Mesothelial cell of epicardium (in vitro differentiated cells): ENCODE measurements at regions not wholly inside any gene's neighbourhood (a gene's known extent, or its start where the extent isn't known, plus 50 kb on each side); places are given as distances from the start of the nearest gene placed in this dataset.

Experiments
- DNase-seq, 2 experiments: peaks; one replicate each; pipeline ENCODE4 v3.0.0; 2021; ENCODE audit warnings: low spot score in 2 of 2; ENCODE audit not compliant: unreplicated experiment in 2 of 2
- H3K27ac Mint-ChIP-seq: 2 replicates; pipeline ENCODE4 v1.8.0; 2021; ENCODE audit warnings: mixed read lengths
- H3K27me3 Mint-ChIP-seq: 2 replicates; pipeline ENCODE4 v1.8.0; 2021; ENCODE audit warnings: low read depth, mixed read lengths
- H3K36me3 Mint-ChIP-seq: 2 replicates; pipeline ENCODE4 v1.8.0; 2021; ENCODE audit warnings: mixed read lengths
- H3K4me1 Mint-ChIP-seq: 2 replicates; pipeline ENCODE4 v1.8.0; 2021; ENCODE audit warnings: mixed read lengths
- H3K4me3 Mint-ChIP-seq: 2 replicates; pipeline ENCODE4 v1.8.0; 2021; ENCODE audit warnings: mild to moderate bottlenecking, moderate library complexity, mixed read lengths
- H3K9me3 Mint-ChIP-seq: 2 replicates; pipeline ENCODE4 v1.8.0; 2021; ENCODE audit warnings: mixed read lengths
- CTCF ChIP-seq: fragments of 200-600 bp; sonication (generic); IDR thresholded peaks from one replicate; pipeline ENCODE4 v1.5.0; 2021; ENCODE audit warnings: antibody characterized with exemption; ENCODE audit not compliant: unreplicated experiment

- Mint-ChIP-seq H3K4me3 (no peak overlapping the region), H3K27ac (no peak overlapping the region), H3K4me1 (peaks cover 2% of the 10 kb centered on the region), H3K27me3 (no peaks in the 10 kb centered on the region), H3K36me3 (peaks cover 6% of the 10 kb centered on the region), H3K9me3 (peaks cover 13% of the 10 kb centered on the region)
- no peak for TF ChIP-seq CTCF
- no peak for DNase-seq
These were observed 2596.4 kb downstream of the PCDH7 start for GRCh38 chr4:33316578-33316977.

- TF ChIP-seq CTCF: no peak
- Mint-ChIP-seq H3K27me3 (no peaks in the 10 kb centered on the region), H3K4me1 (no peaks in the 10 kb centered on the region), H3K9me3 (peaks cover 32% of the 10 kb centered on the region), H3K27ac (no peak overlapping the region), H3K36me3 (no peaks in the 10 kb centered on the region), H3K4me3 (no peak overlapping the region)
- no peak for DNase-seq
These were observed 2603.2 kb downstream of the PCDH7 start for GRCh38 chr4:33323393-33323792.

DNA sequence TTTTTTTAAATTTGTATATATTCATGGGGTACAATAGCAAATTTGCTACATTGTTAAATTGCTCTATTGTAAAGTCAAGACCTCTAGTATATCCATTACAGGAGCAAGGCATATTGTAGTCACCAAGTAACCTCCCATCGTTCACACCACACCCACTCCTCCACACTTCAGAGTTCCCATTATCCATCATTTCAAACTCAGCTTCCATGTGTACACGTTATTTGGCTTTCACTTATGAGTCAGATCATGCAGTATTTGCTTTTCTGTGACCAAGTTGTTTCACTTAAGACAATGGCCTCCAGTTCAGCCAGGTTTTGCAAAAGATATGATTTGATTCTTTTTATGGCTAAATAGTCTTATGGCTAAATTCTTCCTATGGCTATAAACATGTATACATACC, 2614.2 kb downstream of the PCDH7 start:
- Mint-ChIP-seq H3K9me3 (peaks cover 76% of the 10 kb centered on the region), H3K27ac (no peak overlapping the region), H3K36me3 (peaks cover 19% of the 10 kb centered on the region), H3K4me3 (no peak overlapping the region), H3K27me3 (no peaks in the 10 kb centered on the region), H3K4me1 (no peaks in the 10 kb centered on the region)
- TF ChIP-seq CTCF: no peak
- no peak for DNase-seq

- H3K4me1 Mint-ChIP-seq: no peaks in the 10 kb centered on the region
- H3K4me3 Mint-ChIP-seq: no peak overlapping the region
- H3K27ac Mint-ChIP-seq: no peak overlapping the region
- no peak for TF ChIP-seq CTCF
- no peaks in the 10 kb centered on the region for H3K27me3 Mint-ChIP-seq
- H3K36me3 Mint-ChIP-seq: peaks cover 7% of the 10 kb centered on the region
- H3K9me3 Mint-ChIP-seq: peaks cover 56% of the 10 kb centered on the region
- no peak for DNase-seq
These were observed 2619.6 kb downstream of the PCDH7 start for GRCh38 chr4:33339762-33340161.

- H3K27ac Mint-ChIP-seq: no peak overlapping the region
- peaks cover 52% of the 10 kb centered on the region for H3K9me3 Mint-ChIP-seq
- no peak overlapping the region for H3K4me3 Mint-ChIP-seq
- no peaks in the 10 kb centered on the region for H3K4me1 Mint-ChIP-seq
- no peaks in the 10 kb centered on the region for H3K27me3 Mint-ChIP-seq
- H3K36me3 Mint-ChIP-seq: peaks cover 7% of the 10 kb centered on the region
- TF ChIP-seq CTCF: no peak
- DNase-seq: no peak
These were observed 2620.0 kb downstream of the PCDH7 start for GRCh38 chr4:33340168-33340567.

DNA sequence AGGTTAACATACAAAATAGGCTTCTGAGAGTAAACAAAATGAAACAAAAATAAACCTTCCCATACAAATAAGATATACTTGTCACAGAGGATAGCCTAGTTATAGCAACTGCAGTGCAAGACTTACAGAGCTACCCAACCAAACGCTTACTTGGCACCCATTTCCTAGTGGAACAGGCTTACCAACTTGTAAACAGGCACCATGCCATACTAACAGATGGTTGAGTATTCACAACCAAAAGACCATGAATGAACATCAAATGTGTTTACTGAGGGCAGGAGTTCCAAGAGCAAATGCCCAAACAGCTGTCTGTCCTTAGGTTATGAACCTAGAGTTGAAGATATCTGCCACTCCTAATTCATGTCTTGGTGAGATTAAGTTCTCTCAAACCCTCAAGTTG, 2629.2 kb downstream of the PCDH7 start:
- DNase-seq: no peak
- Mint-ChIP-seq H3K27me3 (no peaks in the 10 kb centered on the region), H3K36me3 (no peaks in the 10 kb centered on the region), H3K27ac (no peak overlapping the region), H3K4me3 (no peak overlapping the region), H3K4me1 (no peaks in the 10 kb centered on the region), H3K9me3 (no peaks in the 10 kb centered on the region)
- no peak for TF ChIP-seq CTCF
